A172 (cell line): ENCODE measurements at regions not wholly inside any gene's neighbourhood (a gene's known extent, or its start where the extent isn't known, plus 50 kb on each side); places are given as distances from the start of the nearest gene placed in this dataset.
"Not testable (repeated sequence)": the region's sequence is repeated elsewhere in the genome, so short reads cannot be mapped to it uniquely, and the experiment has no call there.

Experiments
- DNase-seq: peaks from one replicate; pipeline ENCODE4 v3.0.0-alpha.2; 2015; ENCODE audit warnings: low spot score

- no peak for DNase-seq
These were observed 103.1 kb upstream of the APCDD1 start for GRCh38 chr18:10351219-10351818.

GRCh38 chr18:10351858-10352257, 102.6 kb upstream of the APCDD1 start:
- no peak for DNase-seq

GRCh38 chr18:10352671-10353070, 101.8 kb upstream of the APCDD1 start:
- no peak for DNase-seq

- DNase-seq = peak; percentile 32
These were observed 100.6 kb upstream of the APCDD1 start for GRCh38 chr18:10353791-10354190.

GRCh38 chr18:10354241-10354811, 100.1 kb upstream of the APCDD1 start:
- DNase-seq = no peak

GRCh38 chr18:10354890-10355289, 99.5 kb upstream of the APCDD1 start:
- no peak for DNase-seq

GRCh38 chr18:10356999-10357398, 97.4 kb upstream of the APCDD1 start:
- DNase-seq = not testable (repeated sequence)

GRCh38 chr18:10361660-10362059, 92.8 kb upstream of the APCDD1 start:
- no peak for DNase-seq

- DNase-seq = no peak
These were observed 89.4 kb upstream of the APCDD1 start for GRCh38 chr18:10365021-10365500.

GRCh38 chr18:10365901-10366300, 88.5 kb upstream of the APCDD1 start:
- no peak for DNase-seq

GRCh38 chr18:10367836-10368235, 86.6 kb upstream of the APCDD1 start:
- no peak for DNase-seq

GRCh38 chr18:10368456-10369453, 85.7 kb upstream of the APCDD1 start:
- no peak for DNase-seq

GRCh38 chr18:10370716-10371115, 83.7 kb upstream of the APCDD1 start:
- DNase-seq = no peak

GRCh38 chr18:10371165-10371564, 83.3 kb upstream of the APCDD1 start:
- DNase-seq = no peak

GRCh38 chr18:10374195-10374594, 80.2 kb upstream of the APCDD1 start:
- DNase-seq = no peak

- DNase-seq = no peak
These were observed 79.7 kb upstream of the APCDD1 start for GRCh38 chr18:10374636-10375293.

GRCh38 chr18:10376731-10377130, 77.7 kb upstream of the APCDD1 start:
- DNase-seq = no peak

- DNase-seq = no peak
These were observed 76.5 kb upstream of the APCDD1 start for GRCh38 chr18:10377956-10378355.

GRCh38 chr18:10378688-10379420, 75.6 kb upstream of the APCDD1 start:
- no peak for DNase-seq

GRCh38 chr18:10379522-10379921, 74.9 kb upstream of the APCDD1 start:
- no peak for DNase-seq

GRCh38 chr18:10381516-10381915, 72.9 kb upstream of the APCDD1 start:
- DNase-seq = no peak
